AG08396 (cell line): ENCODE measurements at regions not wholly inside any gene's neighbourhood (a gene's known extent, or its start where the extent isn't known, plus 50 kb on each side); places are given as distances from the start of the nearest gene placed in this dataset.
"Not testable (repeated sequence)": the region's sequence is repeated elsewhere in the genome, so short reads cannot be mapped to it uniquely, and the experiment has no call there.

Source experiments
- DNase-seq: peaks from one replicate; pipeline ENCODE4 v3.0.0; 2012; ENCODE audit warnings: low spot score, mixed read lengths

DNA sequence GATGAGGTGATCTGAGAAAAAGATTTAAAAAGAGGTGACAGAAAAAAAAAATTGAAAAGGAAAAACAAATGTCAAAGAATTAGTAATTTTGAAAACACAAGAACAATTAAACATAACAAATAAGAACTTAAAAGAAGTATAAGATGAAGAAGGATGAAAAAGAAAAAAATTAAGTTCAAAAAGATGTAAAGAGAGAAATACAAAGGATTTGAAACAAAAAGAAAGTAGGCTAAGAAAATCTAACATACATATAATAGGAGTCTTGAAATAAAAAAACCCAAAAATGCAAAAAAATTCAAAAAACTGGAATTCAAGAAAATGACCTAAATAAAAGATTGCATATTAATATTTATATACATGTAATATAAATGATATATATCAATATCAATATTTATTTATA, 949.2 kb downstream of the MCTP2 start:
- DNase-seq: no peak

DNA sequence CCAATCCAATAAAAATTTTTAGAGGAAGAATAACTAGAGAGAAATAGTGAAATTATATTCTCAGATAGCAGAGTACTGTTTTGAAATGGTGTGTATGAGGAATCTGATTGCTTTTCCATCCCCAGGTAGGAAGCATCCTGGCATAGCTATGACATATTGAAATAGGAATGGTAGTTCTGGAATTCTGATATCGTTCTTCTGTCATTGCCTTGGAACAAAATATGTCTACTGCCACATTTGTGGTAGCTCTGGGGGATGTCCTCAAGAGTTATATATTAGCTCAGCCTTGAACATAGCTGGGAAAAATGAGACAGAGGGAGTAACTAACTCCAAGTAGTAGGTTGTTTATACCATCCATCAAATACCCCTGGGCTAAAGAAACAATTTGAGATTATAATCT, 950.7 kb downstream of the MCTP2 start:
- no peak for DNase-seq

DNA sequence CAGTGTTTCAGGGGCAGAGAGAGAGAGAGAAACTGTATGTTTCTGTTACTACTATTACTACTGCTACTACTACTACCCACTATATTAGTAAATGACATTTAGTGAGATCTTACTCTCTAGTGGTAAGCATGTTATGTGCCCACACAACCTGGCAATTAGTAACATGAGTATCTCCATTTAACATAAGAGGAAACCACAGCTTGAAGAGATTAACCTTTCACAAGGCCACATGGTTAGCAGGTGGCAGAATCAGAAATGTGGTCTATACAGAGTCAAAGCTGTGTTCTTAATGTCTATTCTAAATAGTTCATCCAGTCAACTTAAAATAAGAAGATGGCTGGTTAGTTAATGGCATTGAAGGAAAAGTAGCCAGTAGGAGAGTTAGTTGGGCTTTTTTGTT, 961.6 kb downstream of the MCTP2 start:
- no peak for DNase-seq

DNA sequence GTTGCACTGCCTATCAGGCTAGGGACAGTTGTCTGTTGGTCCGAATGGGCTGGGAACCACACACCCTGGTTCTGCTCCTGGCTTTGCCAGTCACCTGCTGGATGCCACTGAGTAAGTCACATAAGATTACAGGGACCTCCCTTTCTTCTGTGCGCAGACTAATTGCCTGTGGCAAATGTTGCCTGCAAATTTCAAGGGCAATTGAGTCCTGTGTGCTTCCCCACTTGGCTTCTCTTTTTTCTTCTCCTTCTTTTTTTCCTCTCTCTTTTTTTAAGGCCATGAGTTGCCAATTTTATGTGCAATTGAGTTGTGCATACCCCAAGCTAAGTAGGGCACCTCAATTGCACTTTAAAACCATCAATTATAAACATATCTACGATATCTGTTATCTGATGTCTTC, 963.4 kb downstream of the MCTP2 start:
- DNase-seq: no peak

DNA sequence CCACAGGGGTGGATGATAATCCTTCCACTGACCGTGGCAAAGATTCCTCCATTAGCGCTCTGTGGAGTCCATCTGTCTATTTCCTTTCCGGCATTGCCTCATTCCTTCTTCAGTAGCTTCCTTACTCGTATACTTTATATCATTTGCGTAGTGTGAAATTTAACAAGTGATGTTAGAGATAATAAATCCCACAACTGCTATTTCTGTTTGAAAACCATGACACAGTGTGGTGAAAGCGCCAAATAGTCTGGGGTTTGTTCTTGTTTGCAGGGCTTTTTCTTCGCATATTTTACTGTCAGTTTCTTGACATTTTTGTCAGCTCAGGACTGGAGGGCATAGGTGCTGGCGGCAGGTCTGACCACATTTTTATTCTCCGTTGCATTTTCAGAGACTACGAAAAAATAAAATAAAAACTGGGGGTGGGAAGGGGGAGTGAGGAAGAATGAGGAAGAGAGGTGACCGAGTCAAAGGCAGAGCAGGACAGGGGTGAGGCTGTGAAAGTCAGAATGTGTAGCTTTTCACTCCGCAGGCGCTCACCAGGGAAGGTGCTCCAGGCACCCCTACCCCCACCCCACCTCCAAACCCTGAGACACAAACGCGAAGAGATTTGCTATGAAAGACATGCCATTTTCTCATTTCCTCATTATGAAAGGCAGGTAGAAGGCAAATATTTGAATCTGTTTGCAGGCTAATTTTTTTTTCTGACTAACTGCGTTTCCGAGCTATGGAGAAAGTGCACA, 965.0 kb downstream of the MCTP2 start:
- no peak for DNase-seq

DNA sequence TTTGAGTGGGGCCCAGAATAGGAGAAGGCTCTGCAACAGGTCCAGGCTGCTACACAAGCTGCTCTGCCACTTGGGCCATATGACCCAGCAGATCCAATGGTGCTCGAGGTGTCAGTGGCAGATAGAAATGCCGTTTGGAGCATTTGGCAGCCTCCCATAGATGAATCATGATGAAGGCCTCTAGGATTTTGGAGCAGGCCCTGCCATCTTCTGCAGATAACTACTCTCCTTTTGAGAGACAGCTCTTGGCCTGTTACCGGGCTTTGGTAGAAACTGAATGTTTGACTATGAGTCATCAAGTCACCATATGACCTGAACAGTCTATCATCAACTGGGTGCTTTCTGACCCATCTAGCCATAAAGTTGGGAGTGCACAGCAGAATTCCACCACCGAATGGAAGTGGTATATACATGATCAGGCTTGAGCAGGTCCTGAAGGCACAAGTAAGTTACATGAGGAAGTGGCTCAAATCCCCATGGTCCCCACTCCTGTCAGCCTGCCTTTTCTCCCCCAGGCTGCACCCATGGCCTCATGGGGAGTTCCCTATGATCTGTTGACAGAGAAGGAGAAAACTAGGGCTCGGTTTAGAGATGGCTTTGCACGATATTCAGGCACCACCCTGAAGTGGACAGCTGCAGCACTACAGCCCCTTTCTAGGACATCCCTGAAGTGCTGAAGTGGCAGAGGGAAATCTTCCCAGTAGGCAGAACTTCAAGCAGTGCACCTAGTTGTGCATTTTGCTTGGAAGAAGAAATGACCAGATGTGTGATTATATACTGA, 971.4 kb downstream of the MCTP2 start:
- DNase-seq: peak; percentile 3

DNA sequence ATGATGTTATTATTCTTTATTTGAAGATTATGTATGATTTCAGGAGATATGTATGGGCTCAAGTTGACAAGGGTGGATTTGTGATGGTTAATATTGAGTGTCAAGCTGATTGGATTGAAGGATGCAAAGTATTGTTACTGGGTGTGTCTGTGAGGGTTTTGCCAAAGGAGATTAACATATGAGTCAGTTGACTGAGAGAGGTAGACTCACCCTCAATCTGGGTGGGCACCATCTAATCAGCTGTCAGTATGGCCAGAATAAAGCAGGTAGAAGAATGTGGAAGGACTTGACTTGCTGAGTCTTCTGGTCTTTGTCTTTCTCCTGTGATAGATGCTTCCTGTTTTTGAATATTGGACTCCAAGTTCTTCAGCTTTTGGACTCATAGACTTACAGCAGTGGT, 973.7 kb downstream of the MCTP2 start:
- no peak for DNase-seq

DNA sequence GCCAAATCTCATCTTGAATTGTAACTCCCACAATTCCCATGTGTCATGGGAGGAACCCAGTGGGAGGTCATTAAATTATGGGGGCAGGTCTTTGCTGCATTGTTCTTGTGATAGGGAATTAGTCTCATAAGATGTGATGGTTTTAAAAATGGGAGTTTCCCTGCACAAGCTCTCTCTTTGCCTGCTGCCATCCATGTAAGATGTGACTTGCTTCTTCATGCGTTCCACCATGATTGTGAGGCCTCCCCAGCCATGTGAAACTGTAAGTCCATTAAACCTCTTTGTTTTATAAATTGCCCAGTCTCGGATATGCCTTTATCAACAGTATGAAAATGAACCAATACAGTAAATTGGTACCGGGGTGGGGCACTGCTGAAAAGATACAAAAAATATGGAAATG, 974.5 kb downstream of the MCTP2 start:
- not testable (repeated sequence) for DNase-seq

DNA sequence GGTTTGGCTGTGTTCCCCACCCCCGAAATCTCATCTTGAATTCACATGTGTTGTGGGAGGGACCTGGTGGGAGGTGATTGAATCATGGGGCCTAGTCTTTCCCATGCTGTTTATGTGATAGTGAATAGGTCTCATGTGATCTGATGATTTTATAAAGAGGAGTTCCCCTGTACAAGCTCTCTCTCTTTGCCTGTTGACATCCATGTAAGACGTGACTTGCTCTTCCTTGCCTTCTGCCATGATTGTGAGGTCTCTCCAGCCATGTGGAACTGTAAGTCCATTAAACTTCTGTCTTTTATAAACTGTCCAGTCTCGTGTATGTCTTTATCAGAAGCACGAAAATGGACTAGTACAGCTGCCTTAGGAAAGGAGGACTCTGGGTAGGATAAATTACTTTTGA, 976.7 kb downstream of the MCTP2 start:
- no peak for DNase-seq

DNA sequence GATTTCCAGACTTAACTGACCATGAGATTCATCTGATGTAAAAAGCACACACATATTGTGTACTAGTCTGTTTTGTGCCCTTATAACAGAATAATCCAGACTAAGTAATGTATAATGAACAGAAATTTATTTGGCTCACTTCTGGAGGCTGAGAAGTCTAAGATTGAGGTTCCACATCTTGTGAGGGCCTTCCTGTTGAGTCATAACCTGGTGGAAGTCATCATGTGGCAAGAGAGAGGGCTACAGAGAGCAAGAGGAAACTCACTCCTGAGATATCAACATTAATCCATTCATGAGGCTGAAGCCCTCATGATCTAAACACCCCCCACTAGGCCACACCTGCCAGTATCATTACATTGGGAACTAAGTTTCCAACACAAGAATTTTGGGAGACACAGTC, 977.6 kb downstream of the MCTP2 start:
- no peak for DNase-seq

DNA sequence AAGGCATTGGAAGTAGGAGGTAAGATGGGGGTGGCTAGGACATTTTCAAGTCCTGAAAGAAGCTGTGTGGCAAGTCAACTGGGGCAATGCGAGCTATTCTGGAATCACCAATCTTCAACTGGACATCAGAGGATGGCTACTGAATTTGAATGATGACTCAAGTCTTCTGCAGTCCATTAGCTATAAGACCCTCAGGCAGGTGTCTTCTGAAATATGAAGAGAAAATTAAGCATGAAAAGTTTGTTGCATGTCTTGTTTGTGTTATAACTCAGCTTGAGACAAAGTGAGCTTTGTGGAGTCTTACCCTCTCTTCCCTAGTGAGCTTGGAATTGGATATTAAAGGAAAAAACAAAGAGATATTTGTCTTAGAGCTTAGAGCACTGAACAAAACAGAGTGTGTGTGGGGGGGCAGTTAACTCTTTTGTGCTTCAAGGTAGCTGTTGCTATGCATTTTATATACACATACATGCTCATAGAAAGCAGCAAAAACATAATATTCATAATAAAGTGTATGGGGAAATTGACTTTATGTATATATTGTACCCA, 979.1 kb downstream of the MCTP2 start:
- DNase-seq: no peak

DNA sequence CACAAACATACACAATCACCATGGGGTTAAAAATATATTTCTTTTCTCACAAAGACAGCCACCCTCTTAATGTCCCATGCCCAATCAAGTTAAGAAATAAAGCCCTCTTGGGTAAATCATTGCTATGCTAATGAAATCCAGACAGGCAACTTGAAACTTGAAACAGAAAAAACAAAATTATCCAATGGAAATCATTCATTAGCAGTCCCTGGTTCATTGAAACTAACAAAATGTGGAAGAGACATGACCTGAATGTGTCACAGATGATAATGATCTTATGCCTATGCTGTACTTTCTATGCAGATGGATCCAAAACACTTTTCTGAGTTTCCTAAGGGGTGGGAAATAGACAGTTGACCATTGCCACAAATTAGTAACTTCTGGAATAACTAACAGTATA, 983.7 kb downstream of the MCTP2 start:
- DNase-seq: no peak

DNA sequence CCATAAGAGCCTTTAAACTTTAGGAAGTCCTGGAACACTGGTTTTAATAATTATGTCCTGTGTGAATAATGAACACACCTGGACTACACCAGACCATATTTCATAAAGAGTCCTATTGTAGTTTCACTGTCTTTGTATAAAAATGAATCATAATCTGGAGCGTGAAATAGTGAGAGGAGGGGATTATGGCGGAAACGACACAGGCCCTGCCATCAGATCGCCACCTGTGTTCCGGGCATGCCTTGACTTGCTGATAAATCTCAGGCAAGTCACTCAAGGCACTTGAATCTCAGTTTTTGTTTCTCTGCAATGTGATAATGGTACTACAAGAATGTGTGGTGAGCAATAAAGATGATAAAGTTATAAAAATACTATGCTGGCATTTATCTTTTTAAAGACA, 995.5 kb downstream of the MCTP2 start:
- DNase-seq: no peak

DNA sequence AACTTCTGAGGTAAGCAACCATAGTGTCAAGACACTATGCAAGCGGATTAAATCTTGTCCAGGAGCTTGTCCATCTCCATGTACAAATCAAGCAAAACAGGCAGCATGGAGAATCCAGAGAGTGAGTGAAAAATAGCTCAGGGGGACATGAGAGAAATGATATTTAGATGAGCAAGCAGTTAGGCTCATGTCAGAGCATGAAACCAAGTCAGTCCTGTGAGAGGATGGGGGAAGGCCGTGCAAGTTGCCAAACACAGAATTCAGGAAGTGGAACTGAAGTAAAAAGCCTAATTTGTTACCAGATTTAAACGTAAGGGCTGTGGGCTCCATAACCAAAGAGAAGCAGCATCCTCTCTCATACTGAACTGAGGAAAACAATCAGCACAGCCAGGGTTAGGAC, 995.9 kb downstream of the MCTP2 start:
- no peak for DNase-seq

DNA sequence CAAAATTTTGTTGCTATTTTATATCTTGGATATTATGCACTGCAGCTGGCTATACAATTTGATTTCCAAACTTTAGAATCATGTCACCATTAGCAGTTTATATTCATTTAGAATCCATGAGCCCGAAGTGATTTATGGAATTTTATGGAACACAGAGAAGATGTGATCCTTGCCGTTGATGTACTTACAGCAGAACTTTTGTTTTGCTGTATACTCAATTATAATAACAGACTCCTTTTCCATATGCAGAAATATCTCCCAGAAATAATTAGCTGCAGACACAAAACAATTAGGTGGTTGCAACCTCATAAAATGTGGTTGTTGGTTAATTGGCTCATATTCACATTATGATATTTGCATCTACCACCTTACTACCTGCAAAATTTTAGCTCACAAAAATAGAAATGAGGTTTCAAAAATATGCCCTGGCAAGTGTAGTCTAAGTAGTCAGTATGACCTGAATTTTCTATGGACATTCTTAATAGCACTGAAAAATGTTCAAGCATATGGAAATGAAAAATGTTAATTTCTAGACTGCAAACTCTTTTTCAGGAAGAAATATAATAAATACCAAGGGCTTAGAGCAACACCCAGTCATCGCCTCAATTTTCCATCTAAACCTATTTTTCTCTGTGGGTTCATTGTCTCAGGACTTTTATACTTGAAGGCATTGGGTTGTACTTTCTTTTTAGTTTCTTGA, 997.6 kb downstream of the MCTP2 start:
- DNase-seq: no peak

DNA sequence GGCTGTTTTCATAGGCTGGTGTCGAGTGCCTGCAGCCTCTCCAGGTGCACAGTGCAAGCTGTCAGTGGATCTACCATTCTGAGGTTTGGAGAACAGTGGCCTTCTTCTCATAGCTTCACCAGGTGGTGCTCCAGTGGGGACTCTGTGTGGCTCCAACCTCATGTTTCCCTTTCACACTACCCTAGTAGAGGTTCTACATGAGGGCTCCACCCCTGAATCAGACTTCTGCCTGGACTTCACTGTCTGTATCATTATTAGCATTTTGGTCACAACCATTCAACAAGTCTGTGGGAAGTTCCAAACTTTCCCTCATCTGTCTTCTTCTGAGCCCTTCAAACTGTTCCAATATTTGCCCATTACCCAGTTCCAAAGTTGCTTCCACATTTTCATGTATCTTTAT, 1003.7 kb downstream of the MCTP2 start:
- DNase-seq: no peak

DNA sequence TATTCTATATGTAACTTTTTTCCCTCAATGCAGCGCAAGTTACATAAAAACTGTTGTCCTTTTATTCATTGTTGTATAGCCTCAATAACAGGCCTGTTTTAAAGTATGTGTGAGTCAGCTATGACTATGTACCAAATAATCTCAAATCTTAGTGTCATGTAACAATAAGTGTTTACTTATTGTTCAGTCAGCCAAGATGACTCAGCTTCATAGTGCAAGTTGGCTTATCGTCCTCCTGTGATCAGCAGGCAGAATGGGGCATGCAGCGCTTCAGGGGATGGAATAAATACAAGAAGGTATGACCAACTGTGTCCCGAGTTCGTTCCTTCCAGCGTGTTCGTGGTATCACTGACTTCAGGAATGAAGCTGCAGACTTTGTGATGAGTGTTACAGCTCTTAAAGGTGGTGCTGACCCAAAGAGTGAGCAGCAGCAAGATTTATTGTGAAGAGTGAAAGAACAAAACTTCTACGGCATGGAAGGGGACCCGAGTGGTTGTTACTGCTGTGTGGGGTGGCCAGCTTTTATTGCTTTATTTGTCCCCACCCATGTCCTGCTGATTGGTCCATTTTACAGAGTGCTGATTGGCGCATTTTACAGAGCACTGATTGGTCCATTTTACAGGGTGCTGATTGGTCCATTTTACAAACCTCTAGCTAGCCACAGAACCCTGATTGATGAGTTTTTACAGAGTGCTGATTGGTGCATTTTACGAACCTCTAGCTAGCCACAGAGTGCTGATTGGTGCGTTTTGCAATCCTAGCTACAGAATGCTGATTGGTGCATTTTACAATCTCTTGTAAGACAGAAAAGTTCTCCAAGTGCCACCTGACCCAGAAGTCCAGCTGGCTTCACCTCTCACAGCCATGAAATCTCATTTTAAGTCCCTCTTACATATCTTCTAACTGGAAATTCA, 1016.0 kb downstream of the MCTP2 start:
- DNase-seq: peak; percentile 80

DNA sequence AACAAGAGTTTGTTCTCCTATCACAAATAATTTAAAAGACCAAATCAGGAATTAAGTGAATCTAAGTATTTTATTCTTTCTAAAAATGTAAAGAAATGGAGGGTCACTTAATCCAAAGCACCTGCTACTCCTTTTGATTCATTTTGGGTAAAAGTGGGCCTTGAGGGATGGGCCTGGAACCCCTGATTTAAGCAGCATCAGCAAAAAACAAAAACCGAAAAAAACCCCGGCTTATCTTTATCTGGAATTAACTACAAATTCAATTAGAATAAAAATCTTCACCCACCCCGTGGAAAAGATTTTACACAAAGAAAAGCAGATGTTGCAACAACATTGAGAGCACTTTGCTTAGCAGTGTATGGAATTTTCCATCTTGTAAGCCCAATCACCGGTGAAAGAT, 1018.2 kb downstream of the MCTP2 start:
- no peak for DNase-seq

DNA sequence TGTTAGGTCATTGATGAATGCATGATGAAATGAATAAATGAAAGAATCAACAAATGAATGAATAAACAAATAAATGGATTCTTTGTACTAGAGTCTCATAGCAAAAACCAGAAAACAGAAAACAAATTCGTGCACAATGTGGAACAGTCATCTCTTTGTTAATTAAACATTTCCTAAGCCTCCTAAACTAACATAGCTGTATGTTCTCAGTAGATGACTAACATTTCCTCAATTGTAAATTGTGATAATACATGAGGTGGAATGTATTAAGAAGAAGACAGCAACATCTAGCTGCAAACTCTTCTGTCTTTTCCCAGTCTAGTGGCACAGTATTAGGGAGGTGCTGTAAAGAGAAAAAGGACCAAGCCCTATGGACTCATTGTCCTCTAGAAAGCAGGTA, 1021.0 kb downstream of the MCTP2 start:
- no peak for DNase-seq

DNA sequence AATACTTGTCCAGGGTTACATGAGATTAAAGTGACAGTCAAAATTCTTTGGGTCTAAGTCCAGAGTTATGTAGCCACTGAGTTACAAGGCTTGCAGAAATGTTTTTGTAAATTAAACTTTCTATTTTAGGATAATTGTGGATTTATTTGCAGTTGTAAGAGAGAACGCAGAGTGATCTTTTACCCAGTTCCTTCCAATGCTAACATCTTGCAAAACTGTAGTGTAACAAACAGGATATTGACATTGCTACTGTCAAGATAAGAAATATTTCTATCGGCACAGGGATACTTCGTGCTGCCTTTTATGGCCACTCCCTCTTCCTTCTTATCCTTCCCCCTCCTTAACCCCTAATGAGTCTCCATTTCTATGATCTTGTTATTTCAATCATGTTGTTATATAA, 1022.9 kb downstream of the MCTP2 start:
- DNase-seq: no peak

DNA sequence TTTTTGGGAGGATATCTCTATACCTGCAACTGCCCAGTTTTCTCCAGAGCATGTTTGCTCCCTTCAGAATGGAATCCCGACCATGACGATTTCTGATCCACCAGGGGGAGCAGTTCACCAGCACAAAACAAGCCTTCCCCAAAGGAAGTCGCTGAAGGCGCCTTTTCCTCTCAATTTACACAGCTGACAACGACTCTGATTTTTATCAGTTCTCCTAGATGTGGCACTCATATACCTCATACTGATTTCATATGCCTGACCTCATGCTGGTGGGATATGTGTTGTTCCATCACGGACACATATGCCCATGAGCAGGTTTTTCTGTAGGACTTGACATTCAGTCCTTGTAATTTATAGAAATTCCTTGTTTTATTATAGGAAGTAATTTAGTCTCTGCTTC, 1028.2 kb downstream of the MCTP2 start:
- peak; percentile 51 for DNase-seq

DNA sequence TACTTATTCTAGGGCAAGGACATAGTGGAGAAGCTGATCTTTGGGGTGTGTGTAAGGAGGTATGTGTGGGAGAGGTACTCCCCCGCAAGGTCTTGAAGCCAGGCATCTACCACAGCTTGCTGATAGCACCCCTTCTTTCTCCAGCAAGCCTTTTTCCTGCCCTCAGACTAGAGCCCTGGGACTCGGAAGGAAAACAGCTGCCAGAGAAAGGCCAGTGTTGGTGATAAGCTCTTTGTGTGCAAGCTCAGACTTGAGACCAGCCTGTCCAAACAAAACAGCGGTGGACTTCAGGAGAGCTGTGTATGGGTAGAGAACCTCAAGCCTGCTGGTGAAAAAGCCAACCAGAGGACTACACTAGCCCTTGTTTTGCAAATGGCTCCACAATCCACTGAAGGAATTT, 1028.6 kb downstream of the MCTP2 start:
- no peak for DNase-seq
